Memory B cell (primary cell): ENCODE measurements at regions not wholly inside any gene's neighbourhood (a gene's known extent, or its start where the extent isn't known, plus 50 kb on each side); places are given as distances from the start of the nearest gene placed in this dataset.

Experiments
- ATAC-seq: fragments of 150-1000 bp; cut with Tn5 transposase; 2 replicates; pipeline ENCODE4 v1.10.0; 2021; ENCODE audit warnings: low read depth, mild to moderate bottlenecking, moderate library complexity
- DNase-seq, 2 donors: peaks; one replicate each; pipeline ENCODE4 v3.0.0; 2022; ENCODE audit warnings: low spot score in 2 of 2
- H3K27ac Mint-ChIP-seq: one replicate; pipeline ENCODE4 v1.8.0; 2022; ENCODE audit warnings: mild to moderate bottlenecking, moderate library complexity, mixed read lengths
- H3K27me3 Mint-ChIP-seq: one replicate; pipeline ENCODE4 v1.8.0; 2022; ENCODE audit warnings: mixed read lengths
- H3K36me3 Mint-ChIP-seq: one replicate; pipeline ENCODE4 v1.8.0; 2022; ENCODE audit warnings: mild to moderate bottlenecking, mixed read lengths
- H3K4me1 Mint-ChIP-seq: one replicate; pipeline ENCODE4 v1.8.0; 2022; ENCODE audit warnings: mixed read lengths
- H3K4me3 Mint-ChIP-seq: one replicate; pipeline ENCODE4 v1.8.0; 2022; ENCODE audit warnings: mild to moderate bottlenecking, moderate library complexity, mixed read lengths
- H3K9me3 Mint-ChIP-seq: one replicate; pipeline ENCODE4 v1.8.0; 2022; ENCODE audit warnings: mixed read lengths

GRCh38 chr6:104423691-104424090 is 436.0 kb downstream of the HACE1 start:
- no peak overlapping the region for H3K27ac Mint-ChIP-seq
- ATAC-seq (no peak), DNase-seq (no peak)
- H3K27me3 Mint-ChIP-seq, result no peaks in the 10 kb centered on the region
- no peaks in the 10 kb centered on the region for H3K36me3 Mint-ChIP-seq
- H3K9me3 Mint-ChIP-seq, result peaks cover 18% of the 10 kb centered on the region
- no peaks in the 10 kb centered on the region for H3K4me1 Mint-ChIP-seq
- H3K4me3 Mint-ChIP-seq, result no peak overlapping the region

DNA sequence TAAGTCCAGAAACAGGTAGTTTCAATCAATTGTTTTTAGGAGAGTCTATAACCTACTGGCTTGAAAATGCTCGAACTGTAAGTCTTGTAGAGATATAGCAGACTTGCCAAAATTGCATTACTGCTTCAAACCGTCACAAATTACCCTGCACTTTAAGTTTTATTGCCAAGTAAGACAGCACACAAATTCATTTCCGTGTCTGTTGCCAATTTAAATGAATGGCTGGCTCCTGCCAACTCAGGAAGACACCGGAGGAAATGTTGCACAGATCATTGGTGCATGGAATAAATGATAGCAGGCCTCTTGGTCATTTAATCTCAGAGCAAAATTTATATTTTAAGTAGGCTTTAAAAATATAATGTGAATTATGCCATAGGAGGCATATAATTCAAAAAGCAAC is 438.1 kb downstream of the HACE1 start:
- H3K4me3 Mint-ChIP-seq, result no peak overlapping the region
- H3K9me3 Mint-ChIP-seq, result peaks cover 18% of the 10 kb centered on the region
- no peak overlapping the region for H3K27ac Mint-ChIP-seq
- peaks cover 2% of the 10 kb centered on the region for H3K27me3 Mint-ChIP-seq
- DNase-seq, result no peak
- H3K4me1 Mint-ChIP-seq, result no peaks in the 10 kb centered on the region
- no peak for ATAC-seq
- H3K36me3 Mint-ChIP-seq, result no peaks in the 10 kb centered on the region

- Mint-ChIP-seq H3K9me3 (peaks cover 15% of the 10 kb centered on the region), H3K4me1 (no peaks in the 10 kb centered on the region)
- no peak for ATAC-seq
These were observed 440.9 kb downstream of the HACE1 start for GRCh38 chr6:104418839-104419238.

GRCh38 chr6:104418125-104418524 is 441.6 kb downstream of the HACE1 start:
- no peak for ATAC-seq
- Mint-ChIP-seq H3K4me1 (no peaks in the 10 kb centered on the region), H3K36me3 (no peaks in the 10 kb centered on the region)

More at GRCh38 chr6:104418839-104419238, 440.9 kb downstream of the HACE1 start:
- no peak for DNase-seq
- Mint-ChIP-seq H3K27me3 (peaks cover 2% of the 10 kb centered on the region), H3K4me3 (no peak overlapping the region), H3K36me3 (no peaks in the 10 kb centered on the region), H3K27ac (no peak overlapping the region)

DNA sequence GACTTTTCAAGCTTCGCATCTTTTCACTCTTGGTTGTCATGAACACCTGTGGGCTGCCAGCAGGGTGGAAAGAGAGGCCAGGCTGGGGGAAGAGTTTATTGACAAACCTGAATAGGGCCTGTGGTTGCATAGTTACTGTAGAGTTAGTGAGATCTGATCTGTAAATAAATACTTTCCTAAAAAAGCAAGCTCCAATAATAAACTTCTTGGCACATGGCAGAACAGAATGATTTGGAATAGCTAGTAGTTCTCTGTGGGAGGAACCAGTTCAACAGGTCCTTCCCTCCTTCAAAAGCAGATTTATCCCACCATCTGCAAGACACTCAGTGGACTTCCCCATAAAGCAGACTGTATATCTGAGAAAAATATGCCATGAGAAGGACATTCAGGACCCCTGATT is 445.0 kb downstream of the HACE1 start:
- no peak for DNase-seq
- H3K4me1 Mint-ChIP-seq, result no peaks in the 10 kb centered on the region

More at GRCh38 chr6:104418125-104418524, 441.6 kb downstream of the HACE1 start:
- H3K27me3 Mint-ChIP-seq, result peaks cover 2% of the 10 kb centered on the region
- H3K4me3 Mint-ChIP-seq, result no peak overlapping the region
- peaks cover 11% of the 10 kb centered on the region for H3K9me3 Mint-ChIP-seq
- H3K27ac Mint-ChIP-seq, result no peak overlapping the region
- DNase-seq, result no peak

GRCh38 chr6:104413767-104414166 is 446.0 kb downstream of the HACE1 start:
- no peak overlapping the region for H3K27ac Mint-ChIP-seq

More for the DNA sequence above, 445.0 kb downstream of the HACE1 start:
- ATAC-seq, result no peak
- H3K4me3 Mint-ChIP-seq, result no peak overlapping the region
- H3K27ac Mint-ChIP-seq, result no peak overlapping the region
- no peaks in the 10 kb centered on the region for H3K36me3 Mint-ChIP-seq
- peaks cover 2% of the 10 kb centered on the region for H3K27me3 Mint-ChIP-seq
- H3K9me3 Mint-ChIP-seq, result peaks cover 1% of the 10 kb centered on the region

GRCh38 chr6:104411302-104411701 is 448.4 kb downstream of the HACE1 start:
- H3K27me3 Mint-ChIP-seq, result no peaks in the 10 kb centered on the region
- H3K27ac Mint-ChIP-seq, result no peak overlapping the region
- no peaks in the 10 kb centered on the region for H3K36me3 Mint-ChIP-seq
- no peak for ATAC-seq
- H3K4me3 Mint-ChIP-seq, result no peak overlapping the region
- no peaks in the 10 kb centered on the region for H3K9me3 Mint-ChIP-seq
- no peaks in the 10 kb centered on the region for H3K4me1 Mint-ChIP-seq
- no peak for DNase-seq

More at GRCh38 chr6:104413767-104414166, 446.0 kb downstream of the HACE1 start:
- Mint-ChIP-seq H3K4me3 (no peak overlapping the region), H3K4me1 (no peaks in the 10 kb centered on the region), H3K36me3 (no peaks in the 10 kb centered on the region), H3K9me3 (no peaks in the 10 kb centered on the region), H3K27me3 (peaks cover 2% of the 10 kb centered on the region)
- ATAC-seq (no peak), DNase-seq (no peak)

GRCh38 chr6:104409913-104410312 is 449.8 kb downstream of the HACE1 start:
- H3K27ac Mint-ChIP-seq, result no peak overlapping the region
- H3K4me3 Mint-ChIP-seq, result no peak overlapping the region
- no peaks in the 10 kb centered on the region for H3K4me1 Mint-ChIP-seq
- no peaks in the 10 kb centered on the region for H3K9me3 Mint-ChIP-seq
- no peaks in the 10 kb centered on the region for H3K27me3 Mint-ChIP-seq
- DNase-seq (no peak), ATAC-seq (no peak)
- no peaks in the 10 kb centered on the region for H3K36me3 Mint-ChIP-seq

GRCh38 chr6:104407957-104408356 is 451.8 kb downstream of the HACE1 start:
- DNase-seq, result no peak
- Mint-ChIP-seq H3K9me3 (no peaks in the 10 kb centered on the region), H3K36me3 (no peaks in the 10 kb centered on the region), H3K4me1 (no peaks in the 10 kb centered on the region), H3K4me3 (no peak overlapping the region), H3K27ac (no peak overlapping the region), H3K27me3 (no peaks in the 10 kb centered on the region)
- ATAC-seq, result no peak

DNA sequence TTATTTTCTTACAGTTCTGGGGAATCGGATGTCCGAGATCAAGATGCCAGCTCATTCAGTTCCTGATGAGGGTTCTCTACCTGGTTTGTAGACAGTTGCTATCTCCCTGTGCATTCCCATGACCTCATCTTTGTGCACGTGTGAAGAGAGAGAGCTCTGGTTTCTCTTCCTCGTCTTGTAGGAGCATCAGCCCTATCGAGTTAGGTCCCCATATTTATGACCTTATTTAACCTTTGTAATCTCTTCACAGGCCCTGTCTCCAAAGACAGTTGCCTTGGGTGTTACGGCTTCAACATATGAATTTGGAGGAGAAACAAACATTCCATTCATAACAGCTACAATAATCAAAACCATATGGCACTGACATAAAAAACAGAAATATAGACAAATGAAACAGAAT is 455.3 kb downstream of the HACE1 start:
- Mint-ChIP-seq H3K27me3 (no peaks in the 10 kb centered on the region), H3K9me3 (no peaks in the 10 kb centered on the region), H3K4me3 (no peak overlapping the region), H3K27ac (no peak overlapping the region), H3K36me3 (no peaks in the 10 kb centered on the region), H3K4me1 (no peaks in the 10 kb centered on the region)
- peak; percentile 14 for ATAC-seq
- DNase-seq, result no peak

- no peak overlapping the region for H3K4me3 Mint-ChIP-seq
- H3K4me1 Mint-ChIP-seq, result no peaks in the 10 kb centered on the region
- no peak for DNase-seq
- H3K36me3 Mint-ChIP-seq, result no peaks in the 10 kb centered on the region
- H3K27ac Mint-ChIP-seq, result no peak overlapping the region
- no peak for ATAC-seq
- no peaks in the 10 kb centered on the region for H3K9me3 Mint-ChIP-seq
- no peaks in the 10 kb centered on the region for H3K27me3 Mint-ChIP-seq
These were observed 457.1 kb downstream of the HACE1 start for GRCh38 chr6:104402572-104402971.

DNA sequence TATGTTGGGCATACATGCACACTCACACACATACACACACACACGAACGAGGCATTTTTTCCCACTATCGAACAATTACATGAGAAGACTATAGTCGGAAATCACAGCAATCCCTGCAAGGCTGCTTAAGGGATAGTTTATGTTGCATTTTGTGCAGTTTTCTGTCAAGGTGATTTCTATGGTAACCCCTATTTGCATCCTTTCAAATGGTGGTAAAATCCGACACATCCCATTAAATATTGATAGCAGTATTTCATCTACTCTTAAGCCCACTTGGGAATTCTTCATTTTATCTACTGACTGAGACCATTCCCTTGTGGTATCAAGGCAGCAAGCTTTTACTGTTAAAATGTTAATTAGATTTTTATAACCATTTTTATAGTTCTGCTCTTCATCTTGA is 457.8 kb downstream of the HACE1 start:
- Mint-ChIP-seq H3K9me3 (no peaks in the 10 kb centered on the region), H3K36me3 (no peaks in the 10 kb centered on the region), H3K27me3 (no peaks in the 10 kb centered on the region), H3K4me3 (no peak overlapping the region), H3K27ac (no peak overlapping the region), H3K4me1 (no peaks in the 10 kb centered on the region)
- DNase-seq (no peak), ATAC-seq (no peak)

- no peak overlapping the region for H3K27ac Mint-ChIP-seq
- no peaks in the 10 kb centered on the region for H3K4me1 Mint-ChIP-seq
- H3K9me3 Mint-ChIP-seq, result no peaks in the 10 kb centered on the region
- DNase-seq (no peak), ATAC-seq (no peak)
- H3K36me3 Mint-ChIP-seq, result no peaks in the 10 kb centered on the region
- no peaks in the 10 kb centered on the region for H3K27me3 Mint-ChIP-seq
- no peak overlapping the region for H3K4me3 Mint-ChIP-seq
These were observed 458.9 kb downstream of the HACE1 start for GRCh38 chr6:104400844-104401243.

GRCh38 chr6:104396077-104396476 is 463.6 kb downstream of the HACE1 start:
- no peak overlapping the region for H3K27ac Mint-ChIP-seq
- H3K36me3 Mint-ChIP-seq, result no peaks in the 10 kb centered on the region
- DNase-seq, result no peak
- H3K9me3 Mint-ChIP-seq, result no peaks in the 10 kb centered on the region
- H3K4me1 Mint-ChIP-seq, result no peaks in the 10 kb centered on the region
- no peaks in the 10 kb centered on the region for H3K27me3 Mint-ChIP-seq
- H3K4me3 Mint-ChIP-seq, result no peak overlapping the region
- ATAC-seq, result no peak

DNA sequence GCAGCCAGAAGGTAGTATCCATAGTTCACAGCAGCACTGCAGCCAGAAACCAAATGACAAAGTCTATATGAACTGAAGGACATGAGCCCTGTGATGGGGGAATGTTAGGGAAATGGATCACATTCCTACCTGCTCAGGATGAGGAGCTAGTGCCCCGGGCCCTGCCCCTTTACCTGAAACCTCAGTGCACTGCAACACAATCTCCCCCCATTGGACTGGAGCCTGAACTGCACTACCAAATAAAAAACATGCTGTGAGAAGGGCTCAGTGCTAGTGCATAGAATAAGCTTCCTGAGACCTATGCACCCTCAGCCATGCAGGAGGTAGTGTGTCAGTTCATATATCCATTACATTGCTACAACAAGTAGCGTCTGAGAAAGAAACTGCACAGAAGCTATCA is 477.8 kb downstream of the HACE1 start:
- H3K9me3 Mint-ChIP-seq, result peaks cover 2% of the 10 kb centered on the region
- H3K4me3 Mint-ChIP-seq, result no peak overlapping the region
- ATAC-seq (no peak), DNase-seq (no peak)
- no peaks in the 10 kb centered on the region for H3K36me3 Mint-ChIP-seq
- H3K27me3 Mint-ChIP-seq, result no peaks in the 10 kb centered on the region
- no peak overlapping the region for H3K27ac Mint-ChIP-seq
- no peaks in the 10 kb centered on the region for H3K4me1 Mint-ChIP-seq
